GM21360 (cell line): ENCODE measurements at regions not wholly inside any gene's neighbourhood (a gene's known extent, or its start where the extent isn't known, plus 50 kb on each side); places are given as distances from the start of the nearest gene placed in this dataset.

Source experiments
- ATAC-seq: cut with Tn5 transposase; IDR thresholded peaks from one replicate; pipeline ENCODE4 v1.9.1; 2021; ENCODE audit warnings: mild to moderate bottlenecking, moderate library complexity; ENCODE audit not compliant: unreplicated experiment

GRCh38 chr6:169905041-169905807 is 153.8 kb downstream of the ERMARD start:
- no peak for ATAC-seq

GRCh38 chr6:169904051-169904922 is 152.9 kb downstream of the ERMARD start:
- ATAC-seq, result no peak

GRCh38 chr6:169903122-169903521 is 151.7 kb downstream of the ERMARD start:
- ATAC-seq, result no peak

GRCh38 chr6:169902604-169903003 is 151.2 kb downstream of the ERMARD start:
- ATAC-seq, result no peak

GRCh38 chr6:169902070-169902469 is 150.6 kb downstream of the ERMARD start:
- ATAC-seq, result no peak

GRCh38 chr6:169899481-169900145 is 148.2 kb downstream of the ERMARD start:
- no peak for ATAC-seq

- no peak for ATAC-seq
Measured at GRCh38 chr6:169898788-169899480, 147.5 kb downstream of the ERMARD start.

GRCh38 chr6:169897601-169898358 is 146.4 kb downstream of the ERMARD start:
- ATAC-seq, result no peak

GRCh38 chr6:169896826-169897456 is 145.5 kb downstream of the ERMARD start:
- no peak for ATAC-seq

GRCh38 chr6:169895926-169896761 is 144.7 kb downstream of the ERMARD start:
- no peak for ATAC-seq

- ATAC-seq, result no peak
Measured at GRCh38 chr6:169895000-169895759, 143.8 kb downstream of the ERMARD start.

- no peak for ATAC-seq
Measured at GRCh38 chr6:169894377-169894960, 143.0 kb downstream of the ERMARD start.

GRCh38 chr6:169893624-169894023 is 142.2 kb downstream of the ERMARD start:
- ATAC-seq, result no peak

GRCh38 chr6:169891846-169892245 is 140.4 kb downstream of the ERMARD start:
- no peak for ATAC-seq

GRCh38 chr6:169891421-169891820 is 140.0 kb downstream of the ERMARD start:
- no peak for ATAC-seq

GRCh38 chr6:169890901-169891300 is 139.5 kb downstream of the ERMARD start:
- ATAC-seq, result no peak

- ATAC-seq, result no peak
Measured at GRCh38 chr6:169890049-169890448, 138.6 kb downstream of the ERMARD start.
